ENCODE measurements at regions not wholly inside any gene's neighbourhood (a gene's known extent, or its start where the extent isn't known, plus 50 kb on each side); places are given as distances from the start of the nearest gene placed in this dataset.

GRCh38 chr1:239636347-239636746 is 250.0 kb downstream of the CHRM3 start:
- Histone ChIP-seq H3K4me3 (ENCODE audit: low read length) (no peak overlapping the region), H3K4me2 (ENCODE audit: low read length) (no peak overlapping the region), H3K9ac (ENCODE audit: low read depth, low read length) (no peak overlapping the region), H3K4me1 (ENCODE audit: control insufficient read depth, insufficient read depth, low read length) (no peaks in the 10 kb centered on the region), H3K36me3 (ENCODE audit: insufficient read depth, low read length) (no peaks in the 10 kb centered on the region), H3K9me3 (replicated peaks; ENCODE audit: low read length) (peaks cover under 1% of the 10 kb centered on the region), H3K27me3 (ENCODE audit: control insufficient read depth, insufficient read depth, low read length) (no peaks in the 10 kb centered on the region)

GRCh38 chr1:239644604-239645003 is 258.2 kb downstream of the CHRM3 start:
- H3K4me3 ChIP-seq (ENCODE audit: low read length): no peak overlapping the region
- H3K4me2 ChIP-seq (ENCODE audit: low read length): no peak overlapping the region
- no peaks in the 10 kb centered on the region for H3K36me3 ChIP-seq (ENCODE audit: insufficient read depth, low read length)
- H3K27me3 ChIP-seq (ENCODE audit: control insufficient read depth, insufficient read depth, low read length): no peaks in the 10 kb centered on the region
- H3K9me3 ChIP-seq (replicated peaks; ENCODE audit: low read length): no peaks in the 10 kb centered on the region
- no peak overlapping the region for H3K9ac ChIP-seq (ENCODE audit: low read depth, low read length)
- H3K4me1 ChIP-seq (ENCODE audit: control insufficient read depth, insufficient read depth, low read length): no peaks in the 10 kb centered on the region

DNA sequence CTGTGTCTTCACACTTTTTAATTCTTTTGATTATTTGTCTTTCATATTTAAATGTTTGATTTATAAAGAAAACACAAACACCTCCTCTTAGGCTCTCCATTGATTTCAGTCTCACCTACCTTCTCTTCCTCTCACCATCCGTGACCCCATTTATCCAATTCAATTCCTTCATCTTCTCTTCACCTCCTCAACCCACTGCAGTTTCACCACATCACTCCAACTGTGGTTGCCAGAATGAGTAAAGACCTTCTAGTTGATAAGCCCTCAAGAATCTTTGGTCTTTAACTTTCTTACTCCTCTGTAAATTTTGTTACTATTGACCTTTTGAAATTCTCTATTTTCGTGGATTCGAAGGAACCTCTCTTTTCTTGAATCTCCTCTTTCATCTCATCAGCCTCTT is 260.7 kb downstream of the CHRM3 start:
- Histone ChIP-seq H3K27me3 (ENCODE audit: control insufficient read depth, insufficient read depth, low read length) (no peaks in the 10 kb centered on the region), H3K9me3 (replicated peaks; ENCODE audit: low read length) (peaks cover 4% of the 10 kb centered on the region), H3K4me3 (ENCODE audit: low read length) (no peak overlapping the region), H3K9ac (ENCODE audit: low read depth, low read length) (no peak overlapping the region), H3K4me2 (ENCODE audit: low read length) (no peak overlapping the region), H3K4me1 (ENCODE audit: control insufficient read depth, insufficient read depth, low read length) (no peaks in the 10 kb centered on the region), H3K36me3 (ENCODE audit: insufficient read depth, low read length) (no peaks in the 10 kb centered on the region)

DNA sequence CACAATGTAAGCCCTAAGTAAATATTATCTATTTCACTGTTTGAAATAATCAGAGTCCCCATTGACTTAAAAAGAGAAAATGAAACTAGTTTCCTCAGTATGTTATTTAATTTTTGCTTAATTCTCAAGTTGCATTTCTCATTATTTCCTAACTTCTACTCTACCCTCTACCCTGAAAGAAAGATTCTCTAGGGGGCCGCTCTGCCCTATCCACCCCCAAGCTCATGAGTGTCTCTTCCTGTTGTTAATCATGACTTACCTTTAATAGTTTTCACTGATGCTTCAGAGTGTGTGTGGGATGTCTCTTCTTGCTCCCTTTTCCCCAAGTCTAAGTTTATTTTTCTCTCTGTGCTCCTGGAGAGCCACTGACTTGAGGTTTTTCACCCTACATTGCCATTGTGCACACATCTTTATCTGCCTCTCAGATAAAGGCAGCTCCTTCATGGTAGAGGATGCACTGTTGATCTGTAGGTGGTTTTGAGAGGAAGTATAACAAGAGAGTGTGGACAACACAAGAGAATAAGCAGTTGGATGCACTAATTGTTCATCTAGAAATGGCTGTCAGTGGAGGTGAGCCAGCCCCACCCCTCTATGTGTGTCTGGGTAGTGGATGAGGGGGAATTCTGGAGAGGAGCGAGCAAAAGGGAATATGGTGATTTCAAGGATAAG is 261.7 kb downstream of the CHRM3 start:
- Histone ChIP-seq H3K9ac (ENCODE audit: low read depth, low read length) (no peak overlapping the region), H3K4me1 (ENCODE audit: control insufficient read depth, insufficient read depth, low read length) (no peaks in the 10 kb centered on the region), H3K4me2 (ENCODE audit: low read length) (no peak overlapping the region), H3K9me3 (replicated peaks; ENCODE audit: low read length) (peaks cover 4% of the 10 kb centered on the region), H3K36me3 (ENCODE audit: insufficient read depth, low read length) (no peaks in the 10 kb centered on the region), H3K27me3 (ENCODE audit: control insufficient read depth, insufficient read depth, low read length) (no peaks in the 10 kb centered on the region), H3K4me3 (ENCODE audit: low read length) (no peak overlapping the region)

DNA sequence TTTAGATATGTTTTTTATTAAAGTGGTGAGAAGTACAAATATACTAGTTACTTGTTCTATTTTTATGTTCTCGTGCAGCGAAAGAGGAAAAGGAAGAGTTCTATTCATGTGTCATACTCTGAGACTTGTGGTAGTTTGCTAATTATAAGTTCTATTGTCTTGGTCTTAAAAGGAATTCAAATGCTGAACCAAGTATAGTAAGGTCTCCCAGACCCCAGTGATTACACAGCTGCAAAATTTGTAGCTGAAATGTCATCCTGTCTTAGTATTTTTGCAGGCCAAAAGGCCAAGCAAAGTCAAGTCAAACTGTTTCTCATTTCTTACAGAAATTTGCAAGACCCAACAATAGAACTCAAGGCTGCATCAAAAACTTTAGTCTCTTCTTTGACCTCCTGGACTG is 268.7 kb downstream of the CHRM3 start:
- Histone ChIP-seq H3K9ac (ENCODE audit: low read depth, low read length) (no peak overlapping the region), H3K36me3 (ENCODE audit: insufficient read depth, low read length) (no peaks in the 10 kb centered on the region), H3K4me3 (ENCODE audit: low read length) (no peak overlapping the region), H3K27me3 (ENCODE audit: control insufficient read depth, insufficient read depth, low read length) (no peaks in the 10 kb centered on the region), H3K4me1 (ENCODE audit: control insufficient read depth, insufficient read depth, low read length) (no peaks in the 10 kb centered on the region), H3K9me3 (replicated peaks; ENCODE audit: low read length) (peaks cover 4% of the 10 kb centered on the region), H3K4me2 (ENCODE audit: low read length) (no peak overlapping the region)

- Histone ChIP-seq H3K27me3 (ENCODE audit: control insufficient read depth, insufficient read depth, low read length) (no peaks in the 10 kb centered on the region), H3K9ac (ENCODE audit: low read depth, low read length) (no peak overlapping the region), H3K9me3 (replicated peaks; ENCODE audit: low read length) (no peaks in the 10 kb centered on the region), H3K36me3 (ENCODE audit: insufficient read depth, low read length) (no peaks in the 10 kb centered on the region), H3K4me2 (ENCODE audit: low read length) (no peak overlapping the region), H3K4me1 (ENCODE audit: control insufficient read depth, insufficient read depth, low read length) (no peaks in the 10 kb centered on the region), H3K4me3 (ENCODE audit: low read length) (no peak overlapping the region)
These were observed 270.9 kb downstream of the CHRM3 start for GRCh38 chr1:239657291-239657690.

GRCh38 chr1:239662950-239663349 is 276.6 kb downstream of the CHRM3 start:
- no peaks in the 10 kb centered on the region for H3K4me1 ChIP-seq (ENCODE audit: control insufficient read depth, insufficient read depth, low read length)
- H3K9me3 ChIP-seq (replicated peaks; ENCODE audit: low read length): no peaks in the 10 kb centered on the region
- H3K9ac ChIP-seq (ENCODE audit: low read depth, low read length): no peak overlapping the region
- no peaks in the 10 kb centered on the region for H3K27me3 ChIP-seq (ENCODE audit: control insufficient read depth, insufficient read depth, low read length)
- no peak overlapping the region for H3K4me3 ChIP-seq (ENCODE audit: low read length)
- no peaks in the 10 kb centered on the region for H3K36me3 ChIP-seq (ENCODE audit: insufficient read depth, low read length)
- no peak overlapping the region for H3K4me2 ChIP-seq (ENCODE audit: low read length)

- Histone ChIP-seq H3K9ac (ENCODE audit: low read depth, low read length) (no peak overlapping the region), H3K27me3 (ENCODE audit: control insufficient read depth, insufficient read depth, low read length) (no peaks in the 10 kb centered on the region), H3K4me2 (ENCODE audit: low read length) (no peak overlapping the region), H3K4me1 (ENCODE audit: control insufficient read depth, insufficient read depth, low read length) (no peaks in the 10 kb centered on the region), H3K36me3 (ENCODE audit: insufficient read depth, low read length) (no peaks in the 10 kb centered on the region), H3K4me3 (ENCODE audit: low read length) (no peak overlapping the region), H3K9me3 (replicated peaks; ENCODE audit: low read length) (peaks cover 7% of the 10 kb centered on the region)
These were observed 285.9 kb downstream of the CHRM3 start for GRCh38 chr1:239672256-239672655.

GRCh38 chr1:239675735-239676134 is 289.4 kb downstream of the CHRM3 start:
- Histone ChIP-seq H3K4me2 (ENCODE audit: low read length) (no peak overlapping the region), H3K9me3 (replicated peaks; ENCODE audit: low read length) (peaks cover 11% of the 10 kb centered on the region), H3K4me3 (ENCODE audit: low read length) (no peak overlapping the region), H3K36me3 (ENCODE audit: insufficient read depth, low read length) (no peaks in the 10 kb centered on the region), H3K27me3 (ENCODE audit: control insufficient read depth, insufficient read depth, low read length) (no peaks in the 10 kb centered on the region), H3K9ac (ENCODE audit: low read depth, low read length) (no peak overlapping the region), H3K4me1 (ENCODE audit: control insufficient read depth, insufficient read depth, low read length) (no peaks in the 10 kb centered on the region)

GRCh38 chr1:239676522-239677273 is 290.3 kb downstream of the CHRM3 start:
- Histone ChIP-seq H3K4me2 (ENCODE audit: low read length) (no peak overlapping the region), H3K9ac (ENCODE audit: low read depth, low read length) (no peak overlapping the region), H3K4me3 (ENCODE audit: low read length) (no peak overlapping the region), H3K9me3 (replicated peaks; ENCODE audit: low read length) (peaks cover 11% of the 10 kb centered on the region), H3K27me3 (ENCODE audit: control insufficient read depth, insufficient read depth, low read length) (no peaks in the 10 kb centered on the region), H3K4me1 (ENCODE audit: control insufficient read depth, insufficient read depth, low read length) (no peaks in the 10 kb centered on the region), H3K36me3 (ENCODE audit: insufficient read depth, low read length) (no peaks in the 10 kb centered on the region)

GRCh38 chr1:239677362-239677761 is 291.0 kb downstream of the CHRM3 start:
- Histone ChIP-seq H3K9ac (ENCODE audit: low read depth, low read length) (no peak overlapping the region), H3K4me3 (ENCODE audit: low read length) (no peak overlapping the region), H3K9me3 (replicated peaks; ENCODE audit: low read length) (peaks cover 11% of the 10 kb centered on the region), H3K36me3 (ENCODE audit: insufficient read depth, low read length) (no peaks in the 10 kb centered on the region), H3K4me1 (ENCODE audit: control insufficient read depth, insufficient read depth, low read length) (no peaks in the 10 kb centered on the region), H3K4me2 (ENCODE audit: low read length) (no peak overlapping the region), H3K27me3 (ENCODE audit: control insufficient read depth, insufficient read depth, low read length) (no peaks in the 10 kb centered on the region)

GRCh38 chr1:239678181-239678580 is 291.8 kb downstream of the CHRM3 start:
- no peaks in the 10 kb centered on the region for H3K27me3 ChIP-seq (ENCODE audit: control insufficient read depth, insufficient read depth, low read length)
- no peak overlapping the region for H3K4me3 ChIP-seq (ENCODE audit: low read length)
- H3K4me2 ChIP-seq (ENCODE audit: low read length): no peak overlapping the region
- no peaks in the 10 kb centered on the region for H3K4me1 ChIP-seq (ENCODE audit: control insufficient read depth, insufficient read depth, low read length)
- no peak overlapping the region for H3K9ac ChIP-seq (ENCODE audit: low read depth, low read length)
- no peaks in the 10 kb centered on the region for H3K36me3 ChIP-seq (ENCODE audit: insufficient read depth, low read length)
- H3K9me3 ChIP-seq (replicated peaks; ENCODE audit: low read length): peaks cover 14% of the 10 kb centered on the region

Measured in skeletal muscle satellite cell (primary cell).